Natural killer cell treated with Interleukin-12 subunit alpha and Interleukin-12 subunit beta and Interleukin-15 and Interleukin-18, amount 100 ng/mL, for 72 hours (primary cell): ENCODE measurements at regions not wholly inside any gene's neighbourhood (a gene's known extent, or its start where the extent isn't known, plus 50 kb on each side); places are given as distances from the start of the nearest gene placed in this dataset.

Experiments
- ATAC-seq, 2 donors: fragments of 150-1000 bp; cut with Tn5 transposase in 1 of 2; sonication (Bioruptor Pico), chemical (Tn5 transposase) in 1 of 2; 2 replicates each; pipeline ENCODE4 v1.10.0; 2021
- DNase-seq: peaks from one replicate; pipeline ENCODE4 v3.0.0; 2022; ENCODE audit warnings: low spot score
- H3K27ac Mint-ChIP-seq, 2 donors: 1 replicate in 1 of 2; 2 replicates in 1 of 2; pipeline ENCODE4 v1.8.0; 2022; ENCODE audit warnings: mixed read lengths in 2 of 2, mild to moderate bottlenecking in 1 of 2, moderate library complexity in 1 of 2
- H3K27me3 Mint-ChIP-seq, 2 donors: 1 replicate in 1 of 2; 2 replicates in 1 of 2; pipeline ENCODE4 v1.8.0; 2022; ENCODE audit warnings: mixed read lengths in 2 of 2
- H3K36me3 Mint-ChIP-seq: one replicate; pipeline ENCODE4 v1.8.0; 2022; ENCODE audit warnings: mixed read lengths
- H3K4me1 Mint-ChIP-seq, 2 donors: 1 replicate in 1 of 2; 2 replicates in 1 of 2; pipeline ENCODE4 v1.8.0; 2022; ENCODE audit warnings: low read depth in 2 of 2, mixed read lengths in 2 of 2, mild to moderate bottlenecking in 1 of 2
- H3K4me3 Mint-ChIP-seq: one replicate; pipeline ENCODE4 v1.8.0; 2022; ENCODE audit warnings: mixed read lengths
- H3K9me3 Mint-ChIP-seq: 2 replicates; pipeline ENCODE4 v1.8.0; 2022; ENCODE audit warnings: mixed read lengths

GRCh38 chr15:91779960-91780359, 73.5 kb upstream of the SLCO3A1 start:
- ATAC-seq (no peak), DNase-seq (no peak)
- no peaks in the 10 kb centered on the region for H3K4me1 Mint-ChIP-seq
- H3K27me3 Mint-ChIP-seq: peaks cover 14 to 30% of the 10 kb centered on the region in 2 donors
- H3K9me3 Mint-ChIP-seq: no peaks in the 10 kb centered on the region
- no peak overlapping the region for H3K27ac Mint-ChIP-seq
- no peaks in the 10 kb centered on the region for H3K36me3 Mint-ChIP-seq
- H3K4me3 Mint-ChIP-seq: no peak overlapping the region

GRCh38 chr15:91780387-91780786, 73.1 kb upstream of the SLCO3A1 start:
- Mint-ChIP-seq H3K27ac (no peak overlapping the region), H3K4me1 (no peaks in the 10 kb centered on the region), H3K4me3 (no peak overlapping the region), H3K36me3 (no peaks in the 10 kb centered on the region), H3K9me3 (no peaks in the 10 kb centered on the region), H3K27me3 (peaks cover 13 to 25% of the 10 kb centered on the region in 2 donors)
- ATAC-seq: no peak
- no peak for DNase-seq

- peaks cover 8 to 12% of the 10 kb centered on the region in 2 donors for H3K27me3 Mint-ChIP-seq
- DNase-seq (no peak), ATAC-seq (no peak)
- H3K9me3 Mint-ChIP-seq: no peaks in the 10 kb centered on the region
- H3K36me3 Mint-ChIP-seq: no peaks in the 10 kb centered on the region
- no peak overlapping the region for H3K4me3 Mint-ChIP-seq
- no peaks in the 10 kb centered on the region for H3K4me1 Mint-ChIP-seq
- no peak overlapping the region for H3K27ac Mint-ChIP-seq
Observed at GRCh38 chr15:91782221-91782620, 71.3 kb upstream of the SLCO3A1 start.

GRCh38 chr15:91783008-91783407, 70.5 kb upstream of the SLCO3A1 start:
- H3K9me3 Mint-ChIP-seq: no peaks in the 10 kb centered on the region
- no peak for ATAC-seq
- H3K4me1 Mint-ChIP-seq: no peaks in the 10 kb centered on the region
- H3K4me3 Mint-ChIP-seq: no peak overlapping the region
- H3K27me3 Mint-ChIP-seq: peaks cover 2 to 12% of the 10 kb centered on the region in 2 donors
- no peak overlapping the region for H3K27ac Mint-ChIP-seq
- no peak for DNase-seq
- no peaks in the 10 kb centered on the region for H3K36me3 Mint-ChIP-seq

- H3K27me3 Mint-ChIP-seq: peaks cover 0 to 12% of the 10 kb centered on the region in 2 donors
- no peak for DNase-seq
- H3K9me3 Mint-ChIP-seq: no peaks in the 10 kb centered on the region
- H3K36me3 Mint-ChIP-seq: no peaks in the 10 kb centered on the region
- no peaks in the 10 kb centered on the region for H3K4me1 Mint-ChIP-seq
- no peak for ATAC-seq
- H3K27ac Mint-ChIP-seq: no peak overlapping the region
- no peak overlapping the region for H3K4me3 Mint-ChIP-seq
Observed at GRCh38 chr15:91783451-91783850, 70.1 kb upstream of the SLCO3A1 start.

DNA sequence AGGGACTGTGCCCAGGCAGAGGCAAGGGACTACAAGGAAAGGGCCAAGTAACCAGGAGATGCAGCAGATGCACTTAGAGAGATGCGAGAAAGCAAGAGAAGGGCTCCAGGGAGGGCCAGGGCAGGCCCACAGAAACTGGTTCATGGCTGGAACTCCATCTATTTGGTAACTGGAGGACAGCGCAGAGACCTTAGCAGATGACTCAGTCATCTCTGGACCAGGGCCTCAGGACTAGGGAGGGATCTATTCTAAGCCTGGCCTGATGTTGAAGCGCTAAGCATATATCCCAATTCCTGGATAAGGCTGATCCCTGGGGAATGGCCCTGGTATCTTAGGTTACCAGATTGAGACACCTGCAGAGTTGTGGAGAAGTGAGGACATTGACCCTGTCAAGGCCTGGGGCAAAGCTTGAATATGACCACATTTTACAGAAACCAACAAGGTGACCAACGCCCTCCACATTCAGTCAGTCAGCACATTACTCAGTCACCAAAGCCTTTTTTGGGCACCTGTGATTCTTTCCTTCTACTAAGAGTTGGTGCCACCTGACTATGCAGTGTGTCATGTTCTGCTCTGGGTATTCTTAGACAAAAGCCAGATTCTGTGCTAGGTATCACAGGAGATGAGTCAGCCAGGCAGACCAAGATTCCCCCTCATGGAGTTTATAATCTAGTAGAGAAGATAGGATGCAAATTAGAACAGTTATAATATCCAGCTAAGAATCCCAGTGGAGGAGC, 68.4 kb upstream of the SLCO3A1 start:
- DNase-seq: no peak
- no peak overlapping the region for H3K27ac Mint-ChIP-seq
- no peak overlapping the region for H3K4me3 Mint-ChIP-seq
- H3K27me3 Mint-ChIP-seq: peaks cover 0 to 12% of the 10 kb centered on the region in 2 donors
- ATAC-seq: no peak
- no peaks in the 10 kb centered on the region for H3K4me1 Mint-ChIP-seq
- H3K9me3 Mint-ChIP-seq: no peaks in the 10 kb centered on the region
- no peaks in the 10 kb centered on the region for H3K36me3 Mint-ChIP-seq

DNA sequence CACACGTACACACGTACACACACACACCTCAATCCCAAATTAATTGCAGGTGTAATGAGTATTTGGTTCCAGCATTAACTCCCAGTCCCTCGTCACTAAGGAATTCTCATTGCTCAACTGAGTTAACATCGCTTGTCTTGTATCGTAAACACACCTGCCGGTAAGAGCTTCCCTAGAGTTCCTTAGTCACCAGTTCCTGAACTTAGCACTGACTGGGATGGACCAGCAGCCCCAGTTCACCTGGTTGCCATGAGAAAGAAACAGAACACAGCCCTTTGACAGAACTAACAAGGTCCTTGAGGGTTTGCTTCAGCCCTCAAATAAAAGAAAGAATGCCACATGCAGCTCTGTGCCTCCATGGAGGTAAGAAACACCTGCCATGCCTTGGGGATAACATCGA, 66.3 kb upstream of the SLCO3A1 start:
- Mint-ChIP-seq H3K4me1 (no peaks in the 10 kb centered on the region), H3K9me3 (no peaks in the 10 kb centered on the region), H3K4me3 (no peak overlapping the region), H3K36me3 (no peaks in the 10 kb centered on the region), H3K27ac (no peak overlapping the region), H3K27me3 (peaks cover 4% of the 10 kb centered on the region in 2 donors)
- DNase-seq (no peak), ATAC-seq (no peak)

- no peaks in the 10 kb centered on the region for H3K4me1 Mint-ChIP-seq
- peaks cover 9 to 10% of the 10 kb centered on the region in 2 donors for H3K27me3 Mint-ChIP-seq
- ATAC-seq (no peak), DNase-seq (no peak)
- no peak overlapping the region for H3K4me3 Mint-ChIP-seq
- no peak overlapping the region for H3K27ac Mint-ChIP-seq
- H3K36me3 Mint-ChIP-seq: no peaks in the 10 kb centered on the region
- no peaks in the 10 kb centered on the region for H3K9me3 Mint-ChIP-seq
Observed at GRCh38 chr15:91789136-91789535, 64.4 kb upstream of the SLCO3A1 start.

- Mint-ChIP-seq H3K27ac (no peak overlapping the region), H3K36me3 (no peaks in the 10 kb centered on the region), H3K9me3 (no peaks in the 10 kb centered on the region), H3K27me3 (peaks cover 14% of the 10 kb centered on the region in 2 donors), H3K4me1 (no peaks in the 10 kb centered on the region), H3K4me3 (no peak overlapping the region)
- DNase-seq (no peak), ATAC-seq (no peak)
Observed at GRCh38 chr15:91790836-91791235, 62.7 kb upstream of the SLCO3A1 start.

GRCh38 chr15:91793771-91794170, 59.7 kb upstream of the SLCO3A1 start:
- no peaks in the 10 kb centered on the region for H3K9me3 Mint-ChIP-seq
- H3K4me3 Mint-ChIP-seq: no peak overlapping the region
- H3K36me3 Mint-ChIP-seq: no peaks in the 10 kb centered on the region
- no peak for DNase-seq
- no peaks in the 10 kb centered on the region for H3K4me1 Mint-ChIP-seq
- peaks cover 18 to 19% of the 10 kb centered on the region in 2 donors for H3K27me3 Mint-ChIP-seq
- no peak for ATAC-seq
- no peak overlapping the region for H3K27ac Mint-ChIP-seq

GRCh38 chr15:91795235-91795634, 58.3 kb upstream of the SLCO3A1 start:
- no peak overlapping the region for H3K4me3 Mint-ChIP-seq
- ATAC-seq (no peak), DNase-seq (no peak)
- H3K27me3 Mint-ChIP-seq: peaks cover 18 to 20% of the 10 kb centered on the region in 2 donors
- H3K27ac Mint-ChIP-seq: no peak overlapping the region
- H3K4me1 Mint-ChIP-seq: no peaks in the 10 kb centered on the region
- H3K9me3 Mint-ChIP-seq: no peaks in the 10 kb centered on the region
- H3K36me3 Mint-ChIP-seq: no peaks in the 10 kb centered on the region

GRCh38 chr15:91801836-91802534, 51.5 kb upstream of the SLCO3A1 start:
- H3K27ac Mint-ChIP-seq: no peak overlapping the region
- ATAC-seq (no peak), DNase-seq (no peak)
- no peak overlapping the region for H3K4me3 Mint-ChIP-seq
- H3K4me1 Mint-ChIP-seq: no peaks in the 10 kb centered on the region
- H3K27me3 Mint-ChIP-seq: peaks cover 30 to 31% of the 10 kb centered on the region in 2 donors
- H3K9me3 Mint-ChIP-seq: no peaks in the 10 kb centered on the region
- H3K36me3 Mint-ChIP-seq: no peaks in the 10 kb centered on the region

GRCh38 chr15:91803260-91803659, 50.2 kb upstream of the SLCO3A1 start:
- no peaks in the 10 kb centered on the region for H3K4me1 Mint-ChIP-seq
- no peaks in the 10 kb centered on the region for H3K36me3 Mint-ChIP-seq
- H3K9me3 Mint-ChIP-seq: no peaks in the 10 kb centered on the region
- no peak for ATAC-seq
- no peak for DNase-seq
- H3K27ac Mint-ChIP-seq: no peak overlapping the region
- no peak overlapping the region for H3K4me3 Mint-ChIP-seq
- H3K27me3 Mint-ChIP-seq: peaks cover 32 to 38% of the 10 kb centered on the region in 2 donors
